ENCODE measurements at regions not wholly inside any gene's neighbourhood (a gene's known extent, or its start where the extent isn't known, plus 50 kb on each side); places are given as distances from the start of the nearest gene placed in this dataset.

- DNase-seq: no peak
Observed at GRCh38 chr4:175450446-175450845, 361.6 kb downstream of the GPM6A start.

- no peak for DNase-seq
Observed at GRCh38 chr4:175451238-175451965, 360.7 kb downstream of the GPM6A start.

- no peak for DNase-seq
Observed at GRCh38 chr4:175453456-175453855, 358.6 kb downstream of the GPM6A start.

GRCh38 chr4:175456131-175456530, 355.9 kb downstream of the GPM6A start:
- DNase-seq: no peak

- DNase-seq: no peak
Observed at GRCh38 chr4:175457956-175458355, 354.1 kb downstream of the GPM6A start.

- DNase-seq: no peak
Observed at GRCh38 chr4:175459571-175459970, 352.5 kb downstream of the GPM6A start.

GRCh38 chr4:175460414-175460813, 351.6 kb downstream of the GPM6A start:
- DNase-seq: no peak

GRCh38 chr4:175469514-175469913, 342.6 kb downstream of the GPM6A start:
- no peak for DNase-seq

GRCh38 chr4:175470131-175470530, 341.9 kb downstream of the GPM6A start:
- DNase-seq: no peak

- no peak for DNase-seq
Observed at GRCh38 chr4:175480404-175480803, 331.7 kb downstream of the GPM6A start.

- no peak for DNase-seq
Observed at GRCh38 chr4:175499735-175500352, 312.2 kb downstream of the GPM6A start.

- DNase-seq: no peak
Observed at GRCh38 chr4:175504318-175504717, 307.7 kb downstream of the GPM6A start.

- no peak for DNase-seq
Observed at GRCh38 chr4:175509320-175509719, 302.7 kb downstream of the GPM6A start.

- no peak for DNase-seq
Observed at GRCh38 chr4:175511861-175512260, 300.2 kb downstream of the GPM6A start.

- no peak for DNase-seq
Observed at GRCh38 chr4:175514174-175514573, 297.9 kb downstream of the GPM6A start.

GRCh38 chr4:175530655-175531054, 281.4 kb downstream of the GPM6A start:
- no peak for DNase-seq

- DNase-seq: no peak
Observed at GRCh38 chr4:175531405-175532091, 280.5 kb downstream of the GPM6A start.

GRCh38 chr4:175536852-175537453, 275.1 kb downstream of the GPM6A start:
- peak in 1 of 2 donors; percentile 57 for DNase-seq

GRCh38 chr4:175539498-175539897, 272.6 kb downstream of the GPM6A start:
- DNase-seq: no peak

- DNase-seq: no peak
Observed at GRCh38 chr4:175540151-175540550, 271.9 kb downstream of the GPM6A start.

- DNase-seq: no peak
Observed at GRCh38 chr4:175540732-175541131, 271.3 kb downstream of the GPM6A start.

- no peak for DNase-seq
Observed at GRCh38 chr4:175542786-175543185, 269.3 kb downstream of the GPM6A start.

- DNase-seq: no peak
Observed at GRCh38 chr4:175559126-175559525, 252.9 kb downstream of the GPM6A start.

- no peak for DNase-seq
Observed at GRCh38 chr4:175559526-175559925, 252.5 kb downstream of the GPM6A start.

All from hippocampal formation (tissue), 2 donors.